ENCODE measurements at regions not wholly inside any gene's neighbourhood (a gene's known extent, or its start where the extent isn't known, plus 50 kb on each side); places are given as distances from the start of the nearest gene placed in this dataset.

GRCh38 chr14:34172550-34173368, 221.9 kb upstream of the EGLN3 start:
- TF ChIP-seq CTCF (conservative IDR thresholded peaks at IDR 0.05 in 1 of 2, IDR thresholded peaks at IDR 0.05 in 1 of 2; ENCODE audit: low read depth in 1 of 2, low read length in 2 of 2) (no peak), EZH2 (IDR thresholded peaks at IDR 0.05; ENCODE audit: low read length, missing control alignments) (no peak)
